IMR-90 (cell line): ENCODE measurements at regions not wholly inside any gene's neighbourhood (a gene's known extent, or its start where the extent isn't known, plus 50 kb on each side); places are given as distances from the start of the nearest gene placed in this dataset.

Experiments
- ATAC-seq: fragments of 200-7000 bp; cut with Tn5 transposase; 2 replicates; pipeline ENCODE4 v1.9.1; 2020; ENCODE audit warnings: low read depth, mild to moderate bottlenecking, moderate library complexity
- BruUV-seq: library from RNA; stranded (reverse); fragments of 400-500 nt; replicated peaks from 2 replicates; lab custom pipeline; 2021; lab: Mats Ljungman, UMichigan
- CTCF ChIA-PET: fragments of 300-600 bp; formaldehyde crosslinking; extraction: SDS; loops from one replicate; lab custom pipeline; 2021; ENCODE audit warnings: antibody characterized with exemption; lab: Yijun Ruan, JAX
- POLR2A ChIA-PET: fragments of 300-600 bp; sonication (Branson Sonifier 250); formaldehyde crosslinking; loops from one replicate; lab custom pipeline; 2022; ENCODE audit warnings: antibody characterized with exemption; ENCODE audit not compliant: unreplicated experiment; lab: Charles Lee
- DNase-seq: peaks from one replicate; pipeline ENCODE4 v3.0.0; 2013
- H2AFZ ChIP-seq: replicated peaks from 2 replicates; pipeline ENCODE3; 2013; ENCODE audit warnings: low read length, mild to moderate bottlenecking; ENCODE audit not compliant: poor library complexity
- H2AK5ac ChIP-seq: 2 replicates; pipeline ENCODE4 v1.6.1; 2013; ENCODE audit warnings: low read depth, low read length, inconsistent platforms
- H2AK9ac ChIP-seq: replicated peaks from 2 replicates; pipeline ENCODE3; 2013; ENCODE audit warnings: mild to moderate bottlenecking, low read depth, low read length, moderate library complexity; ENCODE audit not compliant: poor library complexity
- H2BK120ac ChIP-seq: 2 replicates; pipeline ENCODE4 v1.6.1; 2013; ENCODE audit warnings: low read depth, low read length, inconsistent platforms
- H2BK15ac ChIP-seq: 3 replicates; pipeline ENCODE4 v1.6.1; 2013; ENCODE audit warnings: low read depth, low read length, inconsistent platforms
- H2BK20ac ChIP-seq: 2 replicates; pipeline ENCODE4 v1.6.1; 2013; ENCODE audit warnings: low read depth, mild to moderate bottlenecking, inconsistent platforms, low read length, moderate library complexity
- H2BK5ac ChIP-seq: 2 replicates; pipeline ENCODE4 v1.6.1; 2013; ENCODE audit warnings: mild to moderate bottlenecking, low read depth, low read length, inconsistent platforms; ENCODE audit not compliant: poor library complexity, severe bottlenecking
- H3K14ac ChIP-seq: replicated peaks from 2 replicates; pipeline ENCODE4 v1.6.1; 2013; ENCODE audit warnings: low read depth, low read length, inconsistent platforms
- H3K18ac ChIP-seq: 2 replicates; pipeline ENCODE4 v1.6.1; 2013; ENCODE audit warnings: low read depth, low read length, control low read depth
- H3K23ac ChIP-seq: 2 replicates; pipeline ENCODE4 v1.6.1; 2013; ENCODE audit warnings: low read depth, low read length, inconsistent platforms
- H3K27ac ChIP-seq: 2 replicates; pipeline ENCODE4 v1.5.1; 2013; ENCODE audit warnings: mild to moderate bottlenecking, control low read depth, low read length; ENCODE audit not compliant: insufficient read depth
- H3K27me3 ChIP-seq: 2 replicates; pipeline ENCODE4 v1.6.1; 2013; ENCODE audit warnings: low read length; ENCODE audit not compliant: control insufficient read depth, insufficient read depth
- H3K36me3 ChIP-seq: 2 replicates; pipeline ENCODE4 v1.6.1; 2013; ENCODE audit warnings: low read length, mixed read lengths; ENCODE audit not compliant: control insufficient read depth, insufficient read depth
- H3K4ac ChIP-seq: 2 replicates; pipeline ENCODE4 v1.6.1; 2013; ENCODE audit warnings: low read depth, low read length, inconsistent platforms
- H3K4me1 ChIP-seq: 2 replicates; pipeline ENCODE4 v1.6.1; 2013; ENCODE audit warnings: low read length, mixed read lengths; ENCODE audit not compliant: control insufficient read depth, insufficient read depth
- H3K4me2 ChIP-seq: 2 replicates; pipeline ENCODE4 v1.6.1; 2013; ENCODE audit warnings: low read depth, mild to moderate bottlenecking, control low read depth, low read length, moderate library complexity
- H3K4me3 ChIP-seq: 2 replicates; pipeline ENCODE4 v1.5.1; 2013; ENCODE audit warnings: low read depth, mild to moderate bottlenecking, control low read depth, low read length, moderate library complexity; ENCODE audit not compliant: insufficient read depth
- H3K56ac ChIP-seq: 2 replicates; pipeline ENCODE4 v1.6.1; 2013; ENCODE audit warnings: low read length, inconsistent platforms; ENCODE audit not compliant: insufficient read depth; ENCODE audit errors: extremely low read depth
- H3K79me1 ChIP-seq, 2 experiments: 2 replicates each; pipeline ENCODE4 v1.6.1; 2013; ENCODE audit warnings: low read length in 2 of 2, inconsistent platforms in 1 of 2, low read depth in 1 of 2
- H3K9ac ChIP-seq: 2 replicates; pipeline ENCODE4 v1.6.1; 2013; ENCODE audit warnings: low read depth, low read length, control low read depth
- H3K9me1 ChIP-seq: 2 replicates; pipeline ENCODE4 v1.6.1; 2013; ENCODE audit warnings: low read length, inconsistent platforms; ENCODE audit not compliant: insufficient read depth
- H3K9me3 ChIP-seq: 2 replicates; pipeline ENCODE4 v1.6.1; 2013; ENCODE audit warnings: low read length; ENCODE audit not compliant: control insufficient read depth, insufficient read depth
- H4K20me1 ChIP-seq: 2 replicates; pipeline ENCODE4 v1.6.1; 2013; ENCODE audit warnings: low read length, inconsistent platforms; ENCODE audit not compliant: insufficient read depth
- H4K5ac ChIP-seq: 2 replicates; pipeline ENCODE4 v1.6.1; 2013; ENCODE audit warnings: mild to moderate bottlenecking, low read depth, low read length, control low read depth
- H4K8ac ChIP-seq, 2 experiments: 2 replicates each; pipeline ENCODE4 v1.6.1; 2013; ENCODE audit warnings: low read depth in 2 of 2, low read length in 2 of 2, control low read depth in 1 of 2, inconsistent platforms in 1 of 2
- H4K91ac ChIP-seq: 2 replicates; pipeline ENCODE4 v1.6.1; 2013; ENCODE audit warnings: low read depth, low read length, inconsistent platforms; ENCODE audit not compliant: insufficient read depth
- MAZ ChIP-seq: IDR thresholded peaks from 2 replicates; pipeline ENCODE4 v1.6.1; 2012; ENCODE audit warnings: low read depth, mild to moderate bottlenecking, low read length, improper control_type of control experiment, moderate library complexity, borderline replicate concordance
- POLR2A ChIP-seq: IDR thresholded peaks from 2 replicates; pipeline ENCODE4 v1.6.1; 2012; ENCODE audit warnings: mild to moderate bottlenecking, low read depth, low read length
- RCOR1 ChIP-seq: IDR thresholded peaks from 2 replicates; pipeline ENCODE4 v1.6.1; 2012; ENCODE audit warnings: mild to moderate bottlenecking, low read length, improper control_type of control experiment; ENCODE audit not compliant: insufficient replicate concordance
- USF2 ChIP-seq: fragments of 150-350 bp; IDR thresholded peaks from 2 replicates; pipeline ENCODE4 v1.6.1; 2017; ENCODE audit warnings: mild to moderate bottlenecking, antibody characterized with exemption, low read length, low read depth
- WGBS, 2 experiments: methylation state at CpG; one replicate each; pipeline versions ENCODE4 v1.1.5 to v1.1.7; 2013; ENCODE audit warnings: missing lambda C conversion rate in 2 of 2; ENCODE audit not compliant: insufficient read length in 1 of 2; ENCODE audit errors: extremely low coverage in 2 of 2; 5-methylcytosine and 5-hydroxymethylcytosine counted together
- dilution Hi-C: fragments of 300-500 bp; cut with HindIII; formaldehyde crosslinking; loops from one replicate; pipeline ENCODE4 v1.14.3; 2018; ENCODE audit warnings: low sequenced_read_pairs; ENCODE audit not compliant: unreplicated experiment
- in situ Hi-C: fragments of 300-500 bp; cut with MboI; formaldehyde crosslinking; loops from 3 replicates; pipeline ENCODE4 v1.14.3; 2019; ENCODE audit warnings: low sequenced_read_pairs, inconsistent platforms, mixed read lengths
- intact Hi-C: fragments of 100-400 bp; cut with micrococcal nuclease; formaldehyde crosslinking; loops from 2 replicates; pipeline ENCODE4 v1.10.0; 2022

- Histone ChIP-seq H2AFZ (no peak overlapping the region), H3K18ac (no peak overlapping the region), H3K9me3 (no peaks in the 10 kb centered on the region), H4K5ac (no peak overlapping the region), H3K14ac (no peak overlapping the region), H2BK20ac (no peak overlapping the region), H3K4me2 (no peak overlapping the region), H3K9ac (no peak overlapping the region), H4K91ac (no peak overlapping the region), H3K4me3 (no peak overlapping the region), H2BK120ac (no peak overlapping the region), H2AK5ac (no peak overlapping the region), H3K23ac (no peak overlapping the region), H2BK15ac (no peak overlapping the region), H3K79me1 (no peaks in the 10 kb centered on the region), H3K4me1 (no peaks in the 10 kb centered on the region), H3K9me1 (no peaks in the 10 kb centered on the region), H3K27ac (no peak overlapping the region), H3K36me3 (no peaks in the 10 kb centered on the region), H3K27me3 (no peaks in the 10 kb centered on the region), H2BK5ac (no peak overlapping the region), H4K20me1 (no peaks in the 10 kb centered on the region), H4K8ac (no peak overlapping the region), H3K4ac (no peak overlapping the region), H2AK9ac (no peak overlapping the region), H3K56ac (no peak overlapping the region)
- TF ChIP-seq RCOR1 (no peak), POLR2A (no peak), MAZ (no peak), USF2 (no peak)
- DNase-seq (no peak), ATAC-seq (no peak)
- dilution Hi-C loops (no loop called here), in situ Hi-C loops (no loop called here), intact Hi-C loops (no loop called here)
- no TSS peak for BruUV-seq
- no CpG with 5 or more reads among the region's 2 CpGs for WGBS, 2 experiments
- CTCF ChIA-PET: no interaction called here
- POLR2A ChIA-PET: no interaction called here
Measured at GRCh38 chr7:25316366-25316765, 88.1 kb upstream of the NPVF start.
